ENCODE measurements at regions not wholly inside any gene's neighbourhood (a gene's known extent, or its start where the extent isn't known, plus 50 kb on each side); places are given as distances from the start of the nearest gene placed in this dataset.
"Not testable (repeated sequence)": the region's sequence is repeated elsewhere in the genome, so short reads cannot be mapped to it uniquely, and the experiment has no call there.

GRCh38 chr3:127491323-127491722, 99.2 kb downstream of the TPRA1 start:
- TF ChIP-seq E2F5 (CRISPR knock-in tag; IDR thresholded peaks at IDR 0.05) (no peak), IRF2 (CRISPR knock-in tag; IDR thresholded peaks at IDR 0.05; ENCODE audit: borderline replicate concordance, low read depth) (no peak), ARID4B (CRISPR knock-in tag; IDR thresholded peaks at IDR 0.05; ENCODE audit: borderline replicate concordance) (no peak), NR2C2 (CRISPR knock-in tag; IDR thresholded peaks at IDR 0.05) (no peak), JAZF1 (CRISPR knock-in tag; IDR thresholded peaks at IDR 0.05) (no peak), PRDM15 (CRISPR knock-in tag; IDR thresholded peaks at IDR 0.05) (no peak), E2F1 (CRISPR knock-in tag; IDR thresholded peaks at IDR 0.05) (no peak), ATF3 (CRISPR knock-in tag; conservative IDR thresholded peaks at IDR 0.05) (no peak), ZMAT4 (CRISPR knock-in tag; IDR thresholded peaks at IDR 0.05) (no peak), STAT6 (CRISPR knock-in tag; conservative IDR thresholded peaks at IDR 0.05; ENCODE audit: low read depth) (no peak)
- ATAC-seq (no peak), DNase-seq (ENCODE audit: low spot score) (no peak)
- H3K36me3 Mint-ChIP-seq = peaks cover 26% of the 10 kb centered on the region
- H3K27ac Mint-ChIP-seq = no peak overlapping the region
- ChIA-PET POLR2A (no interaction called here), CTCF (interaction anchor here (1.5 to 2.2 kb wide), 3 partner anchors 18 to 84 kb away, joined by 4 to 12 read pairs (median 6); no protein-coding TSS in a partner anchor)
- peaks cover 3% of the 10 kb centered on the region; the same call in 1 of the 2 replicates for H3K27me3 Mint-ChIP-seq (ENCODE audit: low read depth)
- H3K9me3 Mint-ChIP-seq = peaks cover 39% of the 10 kb centered on the region
- no peak overlapping the region for H3K4me3 Mint-ChIP-seq
- peaks cover 14% of the 10 kb centered on the region for H3K4me1 Mint-ChIP-seq

- H3K4me1 Mint-ChIP-seq = peaks cover 14% of the 10 kb centered on the region
- POLR2A ChIA-PET; DNase-seq (ENCODE audit: low spot score); H3K27me3 Mint-ChIP-seq (ENCODE audit: low read depth); H3K4me3 Mint-ChIP-seq; ATAC-seq; H3K27ac Mint-ChIP-seq: not testable (repeated sequence)
- CTCF ChIA-PET = interaction anchor here (0.6 to 2.2 kb wide), 5 partner anchors 18 to 189 kb away, joined by 3 to 12 read pairs (median 6); no protein-coding TSS in a partner anchor
- peaks cover 26% of the 10 kb centered on the region for H3K36me3 Mint-ChIP-seq
- peaks cover 39% of the 10 kb centered on the region for H3K9me3 Mint-ChIP-seq
These were observed 99.6 kb downstream of the TPRA1 start for GRCh38 chr3:127491024-127491305.

All from WTC11 (cell line).